ENCODE measurements at regions not wholly inside any gene's neighbourhood (a gene's known extent, or its start where the extent isn't known, plus 50 kb on each side); places are given as distances from the start of the nearest gene placed in this dataset.

DNA sequence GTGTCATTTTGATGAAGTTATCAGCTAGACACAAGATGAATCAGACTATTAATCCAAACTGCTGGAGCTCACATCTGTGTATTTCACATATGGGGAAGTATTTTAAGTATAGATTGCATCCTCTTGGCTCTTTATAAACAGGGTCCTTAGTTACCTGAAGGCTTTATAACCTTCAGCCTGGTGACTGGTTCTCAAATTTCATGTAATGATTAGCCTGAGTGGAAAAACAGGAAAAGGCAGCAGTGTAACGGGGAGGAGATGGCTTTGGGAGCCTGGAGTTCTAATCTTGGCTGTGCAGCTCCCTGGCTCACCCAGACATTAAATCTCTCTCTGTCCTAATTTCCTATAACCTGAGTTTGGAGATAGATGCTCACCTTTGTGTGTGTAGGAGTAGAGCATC, 103.8 kb upstream of the HPF1 start:
- TF ChIP-seq, protein P1, sequence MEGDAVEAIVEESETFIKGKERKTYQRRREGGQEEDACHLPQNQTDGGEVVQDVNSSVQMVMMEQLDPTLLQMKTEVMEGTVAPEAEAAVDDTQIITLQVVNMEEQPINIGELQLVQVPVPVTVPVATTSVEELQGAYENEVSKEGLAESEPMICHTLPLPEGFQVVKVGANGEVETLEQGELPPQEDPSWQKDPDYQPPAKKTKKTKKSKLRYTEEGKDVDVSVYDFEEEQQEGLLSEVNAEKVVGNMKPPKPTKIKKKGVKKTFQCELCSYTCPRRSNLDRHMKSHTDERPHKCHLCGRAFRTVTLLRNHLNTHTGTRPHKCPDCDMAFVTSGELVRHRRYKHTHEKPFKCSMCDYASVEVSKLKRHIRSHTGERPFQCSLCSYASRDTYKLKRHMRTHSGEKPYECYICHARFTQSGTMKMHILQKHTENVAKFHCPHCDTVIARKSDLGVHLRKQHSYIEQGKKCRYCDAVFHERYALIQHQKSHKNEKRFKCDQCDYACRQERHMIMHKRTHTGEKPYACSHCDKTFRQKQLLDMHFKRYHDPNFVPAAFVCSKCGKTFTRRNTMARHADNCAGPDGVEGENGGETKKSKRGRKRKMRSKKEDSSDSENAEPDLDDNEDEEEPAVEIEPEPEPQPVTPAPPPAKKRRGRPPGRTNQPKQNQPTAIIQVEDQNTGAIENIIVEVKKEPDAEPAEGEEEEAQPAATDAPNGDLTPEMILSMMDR (IDR thresholded peaks at IDR 0.05; ENCODE audit: low read length) = no peak
- no peak for TF ChIP-seq EZH2 (optimal IDR thresholded peaks at IDR 0.05; ENCODE audit: low read depth, low read length)

Data from MM.1S (cell line).